ENCODE measurements at regions not wholly inside any gene's neighbourhood (a gene's known extent, or its start where the extent isn't known, plus 50 kb on each side); places are given as distances from the start of the nearest gene placed in this dataset.

DNA sequence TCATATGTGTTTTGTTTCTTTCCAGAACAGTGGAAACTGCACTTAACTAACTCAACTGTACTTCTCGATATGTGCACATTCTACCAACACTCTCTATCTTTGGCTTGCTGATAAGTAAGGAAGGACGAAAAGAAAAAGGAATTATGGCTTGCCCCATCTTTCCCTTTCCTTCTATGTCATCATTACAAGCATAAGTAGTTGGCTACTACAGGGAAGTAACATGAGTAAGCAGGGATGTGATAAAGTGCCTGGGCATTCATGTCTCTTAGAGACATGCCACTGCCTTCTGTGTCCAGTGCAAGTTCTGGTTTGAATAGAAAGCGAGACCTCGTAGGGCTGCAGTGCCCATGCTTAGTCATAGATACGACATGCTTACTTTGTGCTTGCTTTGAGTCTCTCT lies 342.5 kb downstream of the ETS1 start:
- Histone ChIP-seq H3K4me1 (peaks cover 3% of the 10 kb centered on the region), H3K27me3 (no peaks in the 10 kb centered on the region), H3K27ac (no peak overlapping the region), H3K9me3 (no peaks in the 10 kb centered on the region), H3K36me3 (replicated peaks in 1 of 2; ENCODE audit: insufficient read depth in 1 of 2, low read depth in 2 of 2) (no peaks in the 10 kb centered on the region), H3K4me3 (no peak overlapping the region)
- TF ChIP-seq POLR2A (IDR thresholded peaks at IDR 0.05) (no peak), CTCF (IDR thresholded peaks at IDR 0.05) (no peak)
- ATAC-seq (no peak), DNase-seq (no peak)
- WGBS, 2 donors: 78 to 83% methylated on average over 5 of the region's 5 CpGs
- intact Hi-C loops (cut with DNase I): no loop called here

DNA sequence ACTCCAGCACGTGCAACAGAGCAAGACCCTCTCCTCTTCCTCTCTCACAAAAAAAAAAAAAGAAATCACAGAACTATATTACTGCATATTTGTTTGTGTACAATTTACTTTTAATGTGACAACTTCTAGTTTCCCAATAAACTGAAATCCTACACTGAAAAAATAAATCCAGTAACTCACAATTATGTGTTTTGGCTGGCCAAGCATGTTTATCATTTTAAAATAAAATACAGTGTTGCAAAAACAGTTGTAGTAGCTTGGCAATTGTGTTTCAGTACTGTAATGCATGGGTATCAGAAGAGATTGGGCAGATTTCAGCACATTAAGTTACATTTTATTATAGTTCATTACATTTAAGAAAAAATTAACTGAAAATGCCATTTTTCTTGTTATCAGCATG lies 344.9 kb downstream of the ETS1 start:
- no peaks in the 10 kb centered on the region for H3K27me3 ChIP-seq
- ATAC-seq: no peak
- peaks cover 3% of the 10 kb centered on the region for H3K4me1 ChIP-seq
- 78% methylated on average over 1 of the region's 1 CpG for WGBS, 2 donors
- no peak for TF ChIP-seq POLR2A (IDR thresholded peaks at IDR 0.05)
- TF ChIP-seq CTCF (IDR thresholded peaks at IDR 0.05): no peak
- H3K36me3 ChIP-seq (replicated peaks in 1 of 2; ENCODE audit: insufficient read depth in 1 of 2, low read depth in 2 of 2): no peaks in the 10 kb centered on the region
- H3K4me3 ChIP-seq: no peak overlapping the region
- no peaks in the 10 kb centered on the region for H3K9me3 ChIP-seq
- DNase-seq: no peak
- intact Hi-C loops (cut with DNase I): no loop called here
- no peak overlapping the region for H3K27ac ChIP-seq

DNA sequence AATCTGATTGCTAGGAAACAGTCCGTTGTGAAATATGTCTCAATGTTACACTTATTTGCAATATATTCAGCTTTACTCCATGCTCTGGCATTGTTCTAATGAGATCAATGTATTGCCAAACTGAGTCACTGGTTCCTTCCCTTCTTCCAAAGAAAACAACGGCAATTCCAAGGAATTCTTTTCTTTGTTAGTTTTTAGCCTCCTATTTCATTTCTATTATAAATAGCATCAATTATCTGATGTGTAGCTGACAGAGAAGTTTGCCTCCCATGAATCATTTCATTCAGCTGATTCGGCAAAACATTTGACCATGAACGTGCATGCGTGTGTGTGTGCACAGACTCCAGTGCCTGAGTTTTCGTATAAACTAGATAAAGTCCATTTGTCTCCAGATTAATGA lies 346.8 kb downstream of the ETS1 start:
- intact Hi-C loops (cut with DNase I): no loop called here
- H3K9me3 ChIP-seq: no peaks in the 10 kb centered on the region
- H3K4me3 ChIP-seq: no peak overlapping the region
- no peaks in the 10 kb centered on the region for H3K27me3 ChIP-seq
- no peak overlapping the region for H3K27ac ChIP-seq
- no peaks in the 10 kb centered on the region for H3K36me3 ChIP-seq (replicated peaks in 1 of 2; ENCODE audit: insufficient read depth in 1 of 2, low read depth in 2 of 2)
- peaks cover 3% of the 10 kb centered on the region for H3K4me1 ChIP-seq
- no peak for TF ChIP-seq CTCF (IDR thresholded peaks at IDR 0.05)
- TF ChIP-seq POLR2A (IDR thresholded peaks at IDR 0.05): no peak
- no peak for ATAC-seq
- no peak for DNase-seq
- 22% methylated on average over 6 of the region's 6 CpGs for WGBS, 2 donors

- no peak overlapping the region for H3K4me3 ChIP-seq
- no peaks in the 10 kb centered on the region for H3K27me3 ChIP-seq
- H3K9me3 ChIP-seq: no peaks in the 10 kb centered on the region
- no peak for DNase-seq
- ATAC-seq: no peak
- intact Hi-C loops (cut with DNase I): no loop called here
- TF ChIP-seq CTCF (IDR thresholded peaks at IDR 0.05) (no peak), POLR2A (IDR thresholded peaks at IDR 0.05) (no peak)
- no peaks in the 10 kb centered on the region for H3K36me3 ChIP-seq (replicated peaks in 1 of 2; ENCODE audit: insufficient read depth in 1 of 2, low read depth in 2 of 2)
- WGBS, 2 donors: 62 to 76% methylated on average over 4 of the region's 4 CpGs
- H3K4me1 ChIP-seq: peaks cover 3% of the 10 kb centered on the region
- no peak overlapping the region for H3K27ac ChIP-seq
Measured at GRCh38 chr11:128239306-128239705, 348.1 kb downstream of the ETS1 start.

DNA sequence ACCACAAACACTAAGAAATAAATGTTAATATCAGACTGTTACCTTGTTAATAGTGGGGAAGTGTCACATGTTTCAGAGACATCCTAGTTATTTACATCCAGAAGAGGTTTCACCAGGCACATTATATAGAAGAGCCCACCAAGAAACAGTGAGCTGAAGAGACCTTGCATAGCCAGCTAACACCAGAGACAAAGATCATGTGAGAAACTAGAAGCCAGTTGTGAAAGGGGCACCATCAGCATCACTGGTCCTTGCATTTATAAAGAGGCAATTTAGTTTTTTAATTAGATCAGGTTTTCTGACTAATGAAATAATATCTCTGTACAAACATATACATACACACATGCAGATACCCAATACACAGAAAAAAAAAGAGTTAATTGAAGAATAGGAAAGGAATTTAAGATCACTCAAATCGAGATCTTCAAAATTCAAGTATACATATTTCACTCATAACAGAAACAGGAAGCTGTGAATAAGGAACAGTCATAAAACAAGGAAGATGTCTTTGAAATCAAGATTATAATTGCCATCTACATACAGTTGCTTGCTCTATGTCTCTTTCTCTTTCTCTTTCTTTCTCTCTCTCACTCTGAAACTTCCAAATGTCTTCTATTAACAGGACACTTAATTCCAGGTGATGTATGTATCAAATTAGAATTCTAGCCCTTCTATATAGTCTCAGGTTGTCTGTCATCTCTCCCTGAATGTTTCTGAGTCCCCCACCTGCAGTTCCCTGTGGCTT lies 348.7 kb downstream of the ETS1 start:
- 39 to 48% methylated on average over 1 of the region's 1 CpG for WGBS, 2 donors
- intact Hi-C loops (cut with DNase I): no loop called here
- peaks cover 3% of the 10 kb centered on the region for H3K4me1 ChIP-seq
- DNase-seq (no peak), ATAC-seq (no peak)
- TF ChIP-seq CTCF (IDR thresholded peaks at IDR 0.05): no peak
- no peak for TF ChIP-seq POLR2A (IDR thresholded peaks at IDR 0.05)
- no peaks in the 10 kb centered on the region for H3K27me3 ChIP-seq
- H3K9me3 ChIP-seq: no peaks in the 10 kb centered on the region
- no peak overlapping the region for H3K27ac ChIP-seq
- no peak overlapping the region for H3K4me3 ChIP-seq
- H3K36me3 ChIP-seq (replicated peaks in 1 of 2; ENCODE audit: insufficient read depth in 1 of 2, low read depth in 2 of 2): no peaks in the 10 kb centered on the region

Measured in body of pancreas (tissue), 4 donors.